IMR-90 (cell line): ENCODE measurements at regions not wholly inside any gene's neighbourhood (a gene's known extent, or its start where the extent isn't known, plus 50 kb on each side); places are given as distances from the start of the nearest gene placed in this dataset.

Experiments
- ATAC-seq: fragments of 200-7000 bp; cut with Tn5 transposase; 2 replicates; pipeline ENCODE4 v1.9.1; 2020; ENCODE audit warnings: low read depth, mild to moderate bottlenecking, moderate library complexity
- BruUV-seq: library from RNA; stranded (reverse); fragments of 400-500 nt; replicated peaks from 2 replicates; lab custom pipeline; 2021; lab: Mats Ljungman, UMichigan
- CTCF ChIA-PET: fragments of 300-600 bp; formaldehyde crosslinking; extraction: SDS; loops from one replicate; lab custom pipeline; 2021; ENCODE audit warnings: antibody characterized with exemption; lab: Yijun Ruan, JAX
- POLR2A ChIA-PET: fragments of 300-600 bp; sonication (Branson Sonifier 250); formaldehyde crosslinking; loops from one replicate; lab custom pipeline; 2022; ENCODE audit warnings: antibody characterized with exemption; ENCODE audit not compliant: unreplicated experiment; lab: Charles Lee
- DNase-seq: peaks from one replicate; pipeline ENCODE4 v3.0.0; 2013
- H2AFZ ChIP-seq: replicated peaks from 2 replicates; pipeline ENCODE3; 2013; ENCODE audit warnings: low read length, mild to moderate bottlenecking; ENCODE audit not compliant: poor library complexity
- H2AK5ac ChIP-seq: 2 replicates; pipeline ENCODE4 v1.6.1; 2013; ENCODE audit warnings: low read depth, low read length, inconsistent platforms
- H2AK9ac ChIP-seq: replicated peaks from 2 replicates; pipeline ENCODE3; 2013; ENCODE audit warnings: mild to moderate bottlenecking, low read depth, low read length, moderate library complexity; ENCODE audit not compliant: poor library complexity
- H2BK120ac ChIP-seq: 2 replicates; pipeline ENCODE4 v1.6.1; 2013; ENCODE audit warnings: low read depth, low read length, inconsistent platforms
- H2BK15ac ChIP-seq: 3 replicates; pipeline ENCODE4 v1.6.1; 2013; ENCODE audit warnings: low read depth, low read length, inconsistent platforms
- H2BK20ac ChIP-seq: 2 replicates; pipeline ENCODE4 v1.6.1; 2013; ENCODE audit warnings: low read depth, mild to moderate bottlenecking, inconsistent platforms, low read length, moderate library complexity
- H2BK5ac ChIP-seq: 2 replicates; pipeline ENCODE4 v1.6.1; 2013; ENCODE audit warnings: mild to moderate bottlenecking, low read depth, low read length, inconsistent platforms; ENCODE audit not compliant: poor library complexity, severe bottlenecking
- H3K14ac ChIP-seq: replicated peaks from 2 replicates; pipeline ENCODE4 v1.6.1; 2013; ENCODE audit warnings: low read depth, low read length, inconsistent platforms
- H3K18ac ChIP-seq: 2 replicates; pipeline ENCODE4 v1.6.1; 2013; ENCODE audit warnings: low read depth, low read length, control low read depth
- H3K23ac ChIP-seq: 2 replicates; pipeline ENCODE4 v1.6.1; 2013; ENCODE audit warnings: low read depth, low read length, inconsistent platforms
- H3K27ac ChIP-seq: 2 replicates; pipeline ENCODE4 v1.5.1; 2013; ENCODE audit warnings: mild to moderate bottlenecking, control low read depth, low read length; ENCODE audit not compliant: insufficient read depth
- H3K27me3 ChIP-seq: 2 replicates; pipeline ENCODE4 v1.6.1; 2013; ENCODE audit warnings: low read length; ENCODE audit not compliant: control insufficient read depth, insufficient read depth
- H3K36me3 ChIP-seq: 2 replicates; pipeline ENCODE4 v1.6.1; 2013; ENCODE audit warnings: low read length, mixed read lengths; ENCODE audit not compliant: control insufficient read depth, insufficient read depth
- H3K4ac ChIP-seq: 2 replicates; pipeline ENCODE4 v1.6.1; 2013; ENCODE audit warnings: low read depth, low read length, inconsistent platforms
- H3K4me1 ChIP-seq: 2 replicates; pipeline ENCODE4 v1.6.1; 2013; ENCODE audit warnings: low read length, mixed read lengths; ENCODE audit not compliant: control insufficient read depth, insufficient read depth
- H3K4me2 ChIP-seq: 2 replicates; pipeline ENCODE4 v1.6.1; 2013; ENCODE audit warnings: low read depth, mild to moderate bottlenecking, control low read depth, low read length, moderate library complexity
- H3K4me3 ChIP-seq: 2 replicates; pipeline ENCODE4 v1.5.1; 2013; ENCODE audit warnings: low read depth, mild to moderate bottlenecking, control low read depth, low read length, moderate library complexity; ENCODE audit not compliant: insufficient read depth
- H3K56ac ChIP-seq: 2 replicates; pipeline ENCODE4 v1.6.1; 2013; ENCODE audit warnings: low read length, inconsistent platforms; ENCODE audit not compliant: insufficient read depth; ENCODE audit errors: extremely low read depth
- H3K79me1 ChIP-seq, 2 experiments: 2 replicates each; pipeline ENCODE4 v1.6.1; 2013; ENCODE audit warnings: low read length in 2 of 2, inconsistent platforms in 1 of 2, low read depth in 1 of 2
- H3K9ac ChIP-seq: 2 replicates; pipeline ENCODE4 v1.6.1; 2013; ENCODE audit warnings: low read depth, low read length, control low read depth
- H3K9me1 ChIP-seq: 2 replicates; pipeline ENCODE4 v1.6.1; 2013; ENCODE audit warnings: low read length, inconsistent platforms; ENCODE audit not compliant: insufficient read depth
- H3K9me3 ChIP-seq: 2 replicates; pipeline ENCODE4 v1.6.1; 2013; ENCODE audit warnings: low read length; ENCODE audit not compliant: control insufficient read depth, insufficient read depth
- H4K20me1 ChIP-seq: 2 replicates; pipeline ENCODE4 v1.6.1; 2013; ENCODE audit warnings: low read length, inconsistent platforms; ENCODE audit not compliant: insufficient read depth
- H4K5ac ChIP-seq: 2 replicates; pipeline ENCODE4 v1.6.1; 2013; ENCODE audit warnings: mild to moderate bottlenecking, low read depth, low read length, control low read depth
- H4K8ac ChIP-seq, 2 experiments: 2 replicates each; pipeline ENCODE4 v1.6.1; 2013; ENCODE audit warnings: low read depth in 2 of 2, low read length in 2 of 2, control low read depth in 1 of 2, inconsistent platforms in 1 of 2
- H4K91ac ChIP-seq: 2 replicates; pipeline ENCODE4 v1.6.1; 2013; ENCODE audit warnings: low read depth, low read length, inconsistent platforms; ENCODE audit not compliant: insufficient read depth
- CHD1 ChIP-seq: IDR thresholded peaks from 2 replicates; pipeline ENCODE4 v1.6.1; 2012; ENCODE audit warnings: low read depth, low read length, improper control_type of control experiment
- FOS ChIP-seq: fragments of 150-350 bp; IDR thresholded peaks from 2 replicates; pipeline ENCODE4 v1.6.1; 2016; ENCODE audit warnings: low read depth, low read length
- MAZ ChIP-seq: IDR thresholded peaks from 2 replicates; pipeline ENCODE4 v1.6.1; 2012; ENCODE audit warnings: low read depth, mild to moderate bottlenecking, low read length, improper control_type of control experiment, moderate library complexity, borderline replicate concordance
- POLR2A ChIP-seq: IDR thresholded peaks from 2 replicates; pipeline ENCODE4 v1.6.1; 2012; ENCODE audit warnings: mild to moderate bottlenecking, low read depth, low read length
- WGBS, 2 experiments: methylation state at CpG; one replicate each; pipeline versions ENCODE4 v1.1.5 to v1.1.7; 2013; ENCODE audit warnings: missing lambda C conversion rate in 2 of 2; ENCODE audit not compliant: insufficient read length in 1 of 2; ENCODE audit errors: extremely low coverage in 2 of 2; 5-methylcytosine and 5-hydroxymethylcytosine counted together
- dilution Hi-C: fragments of 300-500 bp; cut with HindIII; formaldehyde crosslinking; loops from one replicate; pipeline ENCODE4 v1.14.3; 2018; ENCODE audit warnings: low sequenced_read_pairs; ENCODE audit not compliant: unreplicated experiment
- in situ Hi-C: fragments of 300-500 bp; cut with MboI; formaldehyde crosslinking; loops from 3 replicates; pipeline ENCODE4 v1.14.3; 2019; ENCODE audit warnings: low sequenced_read_pairs, inconsistent platforms, mixed read lengths
- intact Hi-C: fragments of 100-400 bp; cut with micrococcal nuclease; formaldehyde crosslinking; loops from 2 replicates; pipeline ENCODE4 v1.10.0; 2022

- TF ChIP-seq MAZ: no peak
- no peak for TF ChIP-seq CHD1
- no peak for TF ChIP-seq POLR2A
- TF ChIP-seq FOS: no peak
- ATAC-seq: no peak
- Histone ChIP-seq H2BK15ac (no peak overlapping the region), H3K4me2 (no peak overlapping the region), H3K27ac (no peak overlapping the region), H2AK5ac (no peak overlapping the region), H3K4me1 (peaks cover 6% of the 10 kb centered on the region), H3K4ac (no peak overlapping the region), H3K4me3 (no peak overlapping the region), H4K91ac (no peak overlapping the region), H2AK9ac (no peak overlapping the region), H2AFZ (no peak overlapping the region), H3K18ac (no peak overlapping the region), H3K14ac (no peak overlapping the region), H3K36me3 (no peaks in the 10 kb centered on the region), H4K8ac (no peak overlapping the region), H3K79me1 (no peaks in the 10 kb centered on the region), H2BK120ac (no peak overlapping the region), H4K5ac (no peak overlapping the region), H3K9me3 (no peaks in the 10 kb centered on the region), H2BK5ac (no peak overlapping the region), H2BK20ac (no peak overlapping the region), H3K23ac (no peak overlapping the region), H4K20me1 (no peaks in the 10 kb centered on the region), H3K9ac (no peak overlapping the region), H3K27me3 (no peaks in the 10 kb centered on the region), H3K56ac (no peak overlapping the region), H3K9me1 (no peaks in the 10 kb centered on the region; the same call in 1 of the 2 replicates)
- CTCF ChIA-PET: interaction anchor here (0.5 to 0.6 kb wide), 2 partner anchors 93 to 99 kb away, joined by 3 read pairs; no protein-coding TSS in a partner anchor
- dilution Hi-C loops (no loop called here), in situ Hi-C loops (no loop called here), intact Hi-C loops (no loop called here)
- BruUV-seq: no TSS peak
- no peak for DNase-seq
- POLR2A ChIA-PET: no interaction called here
- 80% methylated on average over 1 of the region's 2 CpGs; no CpG with 5 or more reads in 1 of the 2 experiments for WGBS, 2 experiments
Measured at GRCh38 chr2:48204750-48205136, 109.7 kb upstream of the FOXN2 start.
